Heart left ventricle (tissue), 16 donors: ENCODE measurements at regions not wholly inside any gene's neighbourhood (a gene's known extent, or its start where the extent isn't known, plus 50 kb on each side); places are given as distances from the start of the nearest gene placed in this dataset.

Source experiments
- ATAC-seq, 4 donors: fragments of 200-7000 bp; cut with Tn5 transposase; one replicate each; pipeline ENCODE4 v1.9.1; 2020 to 2022; ENCODE audit warnings: moderate library complexity in 4 of 4, mild to moderate bottlenecking in 3 of 4, moderate number of reproducible peaks in 1 of 4
- DNase-seq, 5 donors: peaks; one replicate each; pipeline ENCODE4 v3.0.0-alpha.2; 2020
- H3K27ac ChIP-seq, 12 donors: fragments of 200-600 bp; sonication (generic) in 4 of 12; one replicate each; pipeline versions ENCODE4 v1.5.0 to v1.8.0; 2016 to 2022; ENCODE audit warnings: mild to moderate bottlenecking in 2 of 12
- H3K27me3 ChIP-seq, 9 donors: fragments of 200-600 bp; sonication (generic) in 2 of 9; one replicate each; pipeline versions ENCODE4 v1.5.1 to v1.8.0; 2016 to 2022; ENCODE audit warnings: mild to moderate bottlenecking in 3 of 9
- H3K36me3 ChIP-seq, 9 donors: fragments of 200-600 bp; sonication (generic) in 2 of 9; one replicate each; pipeline versions ENCODE4 v1.5.0 to v1.8.0; 2018 to 2022; ENCODE audit warnings: mild to moderate bottlenecking in 2 of 9
- H3K4me1 ChIP-seq, 12 donors: fragments of 200-600 bp; sonication (generic) in 4 of 12; one replicate each; pipeline versions ENCODE4 v1.5.0 to v1.8.0; 2016 to 2022; ENCODE audit warnings: mild to moderate bottlenecking in 3 of 12
- H3K4me3 ChIP-seq, 12 donors: fragments of 200-600 bp; sonication (generic) in 4 of 12; one replicate each; pipeline versions ENCODE4 v1.5.0 to v1.8.0; 2017 to 2022; ENCODE audit warnings: mild to moderate bottlenecking in 9 of 12, moderate library complexity in 4 of 12
- H3K9me3 ChIP-seq, 12 donors: fragments of 200-600 bp; sonication (generic) in 4 of 12; one replicate each; pipeline versions ENCODE4 v1.5.0 to v1.8.0; 2016 to 2022; ENCODE audit warnings: mild to moderate bottlenecking in 1 of 12
- CTCF ChIP-seq, 12 donors: fragments of 200-600 bp; sonication (generic) in 4 of 12; IDR thresholded peaks; one replicate each; pipeline versions ENCODE4 v1.5.0 to v1.8.0; 2018 to 2022; ENCODE audit warnings: antibody characterized with exemption in 12 of 12, mild to moderate bottlenecking in 5 of 12
- POLR2A ChIP-seq, 2 donors: fragments of 450-650 bp; IDR thresholded peaks; one replicate each; pipeline ENCODE4 v1.6.1; 2017; ENCODE audit warnings: antibody characterized with exemption in 2 of 2, mild to moderate bottlenecking in 2 of 2, moderate library complexity in 2 of 2
- WGBS, 4 donors: extraction: QIAGEN DNeasy Blood & Tissue Kit in 2 of 4; methylation state at CpG; one replicate each; pipeline versions ENCODE4 v1.1.5 to v1.1.7; 2013 to 2018; 5-methylcytosine and 5-hydroxymethylcytosine counted together
- intact Hi-C, 10 donors: fragments of 100-400 bp; cut with DNase I; formaldehyde crosslinking; loops; one replicate each; pipeline versions ENCODE4 v1.11.1 to v1.14.2; 2022
- donor health status: ischemic (EF 13 %, LVEDD 7.1; RV severe dilation, severe dysfunction).
- donor health status: healthy with polysubstance abuse.
- donor health status: DM: no; HTN: yes; CAD: no.
- donor health status: DM: no; HTN: no; CAD: no.
- donor health status: ischemic (EF 25% LVEDD 6.9; RV normal size, moderate dysfunction).
- donor health status: ischemic (EF 25% LVEDD 5.7; RV mildly dilated, moderate dysfunction).
- donor health status: healthy.
- donor health status: DM: yes; HTN: yes; CAD: no.
- donor health status: ischemic (EF 35%, LVEDD 5.7; RV mildly dilated, moderate dysfunction).
- donor health status: nonischemic (EF 11% LVEDD 7.7; RV severe dilation, severe dysfunction).
- donor health status: DM: yes; HTN: yes; CAD: no.
- donor health status: PGD.
- donor health status: ischemic (EF 29% LVEDD 5.4; RV normal size, mild dysfunction).
- donor health status: nonischemic (EF 23%, LVEDD 6.1; RV moderate dilation, normal function).

- H3K27ac ChIP-seq = no peak overlapping the region
Observed at GRCh38 chr1:96565546-96565945, 156.0 kb upstream of the PTBP2 start.

GRCh38 chr1:96568639-96569038 lies 152.9 kb upstream of the PTBP2 start:
- H3K36me3 ChIP-seq = no peaks in the 10 kb centered on the region
- H3K4me3 ChIP-seq = no peak overlapping the region
- H3K4me1 ChIP-seq = no peaks in the 10 kb centered on the region
- no peaks in the 10 kb centered on the region for H3K27me3 ChIP-seq
- H3K9me3 ChIP-seq = no peaks in the 10 kb centered on the region
- no peak overlapping the region for H3K27ac ChIP-seq
- ATAC-seq (no peak), DNase-seq (no peak)
- WGBS, 4 donors = 71 to 85% (median 80%) methylated on average over 3 of the region's 3 CpGs
- TF ChIP-seq CTCF (IDR thresholded peaks at IDR 0.05) (no peak), POLR2A (IDR thresholded peaks at IDR 0.05) (no peak)
- intact Hi-C loops = no loop called here

More at GRCh38 chr1:96565546-96565945, 156.0 kb upstream of the PTBP2 start:
- Histone ChIP-seq H3K4me3 (no peak overlapping the region), H3K27me3 (no peaks in the 10 kb centered on the region), H3K36me3 (no peaks in the 10 kb centered on the region), H3K9me3 (peaks cover 0 to 7% (median 0%) of the 10 kb centered on the region in 12 donors), H3K4me1 (no peaks in the 10 kb centered on the region)
- no peak for TF ChIP-seq POLR2A (IDR thresholded peaks at IDR 0.05)
- TF ChIP-seq CTCF (IDR thresholded peaks at IDR 0.05) = no peak
- 85 to 93% (median 92%) methylated on average over 1 of the region's 1 CpG for WGBS, 4 donors
- DNase-seq (no peak), ATAC-seq (no peak)
- intact Hi-C loops = no loop called here

- intact Hi-C loops = no loop called here
- no peaks in the 10 kb centered on the region for H3K27me3 ChIP-seq
- WGBS, 4 donors = 78 to 85% (median 84%) methylated on average over 2 of the region's 2 CpGs
- no peak for ATAC-seq
- no peaks in the 10 kb centered on the region for H3K9me3 ChIP-seq
- no peak overlapping the region for H3K4me3 ChIP-seq
- no peaks in the 10 kb centered on the region for H3K4me1 ChIP-seq
- H3K36me3 ChIP-seq = no peaks in the 10 kb centered on the region
- TF ChIP-seq CTCF (IDR thresholded peaks at IDR 0.05) (no peak), POLR2A (IDR thresholded peaks at IDR 0.05) (no peak)
- no peak for DNase-seq
- no peak overlapping the region for H3K27ac ChIP-seq
Observed at GRCh38 chr1:96569288-96569687, 152.3 kb upstream of the PTBP2 start.

- Histone ChIP-seq H3K27me3 (no peaks in the 10 kb centered on the region), H3K4me1 (no peaks in the 10 kb centered on the region), H3K9me3 (no peaks in the 10 kb centered on the region), H3K4me3 (no peak overlapping the region), H3K27ac (no peak overlapping the region), H3K36me3 (no peaks in the 10 kb centered on the region)
- intact Hi-C loops = no loop called here
- ATAC-seq = no peak
- no peak for TF ChIP-seq CTCF (IDR thresholded peaks at IDR 0.05)
- no peak for TF ChIP-seq POLR2A (IDR thresholded peaks at IDR 0.05)
- no peak for DNase-seq
Observed at GRCh38 chr1:96579636-96580035, 141.9 kb upstream of the PTBP2 start.
